ENCODE measurements at regions not wholly inside any gene's neighbourhood (a gene's known extent, or its start where the extent isn't known, plus 50 kb on each side); places are given as distances from the start of the nearest gene placed in this dataset.

- H4K91ac ChIP-seq (replicated peaks; ENCODE audit: insufficient read length, low read length), result no peak overlapping the region
- no peaks in the 10 kb centered on the region for H3K27me3 ChIP-seq (replicated peaks in 1 of 4; ENCODE audit: control insufficient read depth in 3 of 4, extremely low read depth in 1 of 4, insufficient read depth in 3 of 4, low read length in 3 of 4)
- no peaks in the 10 kb centered on the region for H3K36me3 ChIP-seq (ENCODE audit: control insufficient read depth in 2 of 4, insufficient read depth in 4 of 4, low read length in 3 of 4)
- no peak overlapping the region for H4K8ac ChIP-seq (ENCODE audit: extremely low read depth, insufficient read depth, low read length)
- no peak overlapping the region for H3K14ac ChIP-seq (ENCODE audit: insufficient read length)
- H4K20me1 ChIP-seq (replicated peaks in 1 of 2; ENCODE audit: control insufficient read depth in 1 of 2, insufficient read depth in 2 of 2, low read length in 2 of 2), result no peaks in the 10 kb centered on the region
- no peak overlapping the region for H2AK5ac ChIP-seq (ENCODE audit: low read depth, low read length)
- no peaks in the 10 kb centered on the region for H3K79me1 ChIP-seq (ENCODE audit: low read depth, low read length)
- H3K4me2 ChIP-seq (ENCODE audit: insufficient read depth in 1 of 2, low read depth in 2 of 2, low read length in 2 of 2), result no peak overlapping the region
- H2AFZ ChIP-seq (ENCODE audit: low read length), result no peak overlapping the region
- H2BK5ac ChIP-seq (ENCODE audit: low read depth, low read length), result no peak overlapping the region
- no peak overlapping the region for H3K18ac ChIP-seq (ENCODE audit: extremely low read depth, low read length)
- ChIA-PET POLR2A (ENCODE audit: partially characterized antibody) (interaction anchor here (0.6 kb wide), 1 partner anchor 115 kb away, joined by 4 read pairs; no protein-coding TSS in a partner anchor), CTCF (ENCODE audit: partially characterized antibody) (interaction anchor here (1.2 kb wide), 1 partner anchor 13 kb away, joined by 5 read pairs; no protein-coding TSS in a partner anchor)
- no peak overlapping the region for H3K27ac ChIP-seq (ENCODE audit: low read depth, low read length)
- no peaks in the 10 kb centered on the region for H3K4me1 ChIP-seq (replicated peaks in 1 of 4; ENCODE audit: control insufficient read depth in 3 of 4, insufficient read depth in 4 of 4, low read length in 3 of 4)
- H3K23ac ChIP-seq (ENCODE audit: insufficient read length), result no peak overlapping the region
- H3K23me2 ChIP-seq (ENCODE audit: low read depth, low read length), result no peaks in the 10 kb centered on the region
- no peaks in the 10 kb centered on the region for H3K9me3 ChIP-seq (ENCODE audit: insufficient read depth in 2 of 2, low read depth in 1 of 2, low read length in 1 of 2)
- H3K79me2 ChIP-seq (ENCODE audit: control insufficient read depth in 1 of 2, insufficient read depth in 2 of 2, low read length in 2 of 2), result no peaks in the 10 kb centered on the region
- H3K4me3 ChIP-seq (ENCODE audit: extremely low read depth in 1 of 4, insufficient read depth in 2 of 4, low read depth in 3 of 4, low read length in 4 of 4), result no peak overlapping the region
- FAIRE-seq (no peak), DNase-seq (ENCODE audit: low read depth in 1 of 2, low spot score in 2 of 2) (no peak)
- WGBS, 2 experiments (ENCODE audit: extremely low coverage in 1 of 2, insufficient coverage in 1 of 2, insufficient read length in 1 of 2, insufficient replicate concordance in 2 of 2, low coverage in 1 of 2, low lambda C conversion rate in 2 of 2, missing lambda C conversion rate in 1 of 2), result 80% methylated on average over 1 of the region's 1 CpG; no CpG with 5 or more reads in 1 of the 2 experiments
- H4K5ac ChIP-seq (ENCODE audit: insufficient read length, low read depth, low read length), result no peak overlapping the region
- H3K4ac ChIP-seq (replicated peaks; ENCODE audit: insufficient read length, low read depth, low read length), result no peak overlapping the region
- H2BK20ac ChIP-seq (ENCODE audit: low read length), result no peak overlapping the region
- no peak overlapping the region for H2BK120ac ChIP-seq (replicated peaks; ENCODE audit: low read depth, low read length)
- no peak overlapping the region for H3K56ac ChIP-seq (replicated peaks; ENCODE audit: insufficient read length, low read depth, low read length)
- H2BK15ac ChIP-seq (ENCODE audit: low read length), result no peak overlapping the region
- H2BK12ac ChIP-seq (ENCODE audit: low read depth, low read length), result no peak overlapping the region
- no peak overlapping the region for H3K9ac ChIP-seq (replicated peaks in 1 of 4; ENCODE audit: extremely low read depth in 1 of 4, low read depth in 3 of 4, low read length in 3 of 4)
- no peak for TF ChIP-seq SP1 (IDR thresholded peaks at IDR 0.05; ENCODE audit: low read depth, low read length)
- TF ChIP-seq MAFK (IDR thresholded peaks at IDR 0.05; ENCODE audit: low read depth, low read length), result no peak
- TF ChIP-seq NRF1 (IDR thresholded peaks at IDR 0.05; ENCODE audit: low read depth, low read length), result no peak
- no peak for TF ChIP-seq MAX (IDR thresholded peaks at IDR 0.05)
- no peak for TF ChIP-seq CBX5 (IDR thresholded peaks at IDR 0.05; ENCODE audit: low read depth, low read length)
- no peak for TF ChIP-seq NANOG (IDR thresholded peaks at IDR 0.05; ENCODE audit: insufficient read depth, low read depth, low read length, poor library complexity, severe bottlenecking)
- TF ChIP-seq TAF1 (IDR thresholded peaks at IDR 0.05; ENCODE audit: low read depth, low read length), result no peak
- TF ChIP-seq SIX5 (IDR thresholded peaks at IDR 0.05; ENCODE audit: low read depth, low read length), result no peak
- TF ChIP-seq SUZ12 (IDR thresholded peaks at IDR 0.05; ENCODE audit: low read length), result no peak
- no peak for TF ChIP-seq ATF2 (IDR thresholded peaks at IDR 0.05; ENCODE audit: low read length)
- no peak for TF ChIP-seq JUND (IDR thresholded peaks at IDR 0.05; ENCODE audit: low read length)
- TF ChIP-seq, protein P1, sequence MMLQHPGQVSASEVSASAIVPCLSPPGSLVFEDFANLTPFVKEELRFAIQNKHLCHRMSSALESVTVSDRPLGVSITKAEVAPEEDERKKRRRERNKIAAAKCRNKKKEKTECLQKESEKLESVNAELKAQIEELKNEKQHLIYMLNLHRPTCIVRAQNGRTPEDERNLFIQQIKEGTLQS (IDR thresholded peaks at IDR 0.05; ENCODE audit: insufficient read depth, low read depth, low read length), result no peak
- no peak for TF ChIP-seq HDAC6 (IDR thresholded peaks at IDR 0.05; ENCODE audit: low read depth, low read length)
These were observed 1145.8 kb upstream of the DDX18 start for GRCh38 chr2:116668691-116669090.
